H9 (cell line): ENCODE measurements at regions not wholly inside any gene's neighbourhood (a gene's known extent, or its start where the extent isn't known, plus 50 kb on each side); places are given as distances from the start of the nearest gene placed in this dataset.

ENCODE experiments used
- DNase-seq: peaks from one replicate; pipeline ENCODE4 v3.0.0-alpha.2; 2017
- H2AFZ ChIP-seq: one replicate; pipeline ENCODE4 v1.6.1; 2013; ENCODE audit warnings: mild to moderate bottlenecking, low read length, control low read depth, moderate library complexity
- H2AK5ac ChIP-seq: 2 replicates; pipeline ENCODE4 v1.6.1; 2013; ENCODE audit warnings: low read length, control low read depth, mixed read lengths; ENCODE audit not compliant: insufficient read length
- H2BK120ac ChIP-seq: one replicate; pipeline ENCODE4 v1.6.1; 2013; ENCODE audit warnings: low read depth, mild to moderate bottlenecking, low read length, control low read depth, inconsistent platforms; ENCODE audit not compliant: poor library complexity, severe bottlenecking
- H2BK12ac ChIP-seq: 2 replicates; pipeline ENCODE4 v1.6.1; 2013; ENCODE audit warnings: low read length, control low read depth, mixed read lengths, low read depth; ENCODE audit not compliant: insufficient read length
- H2BK15ac ChIP-seq: 2 replicates; pipeline ENCODE4 v1.6.1; 2013; ENCODE audit warnings: low read depth, low read length, control low read depth
- H2BK20ac ChIP-seq: one replicate; pipeline ENCODE4 v1.6.1; 2013; ENCODE audit warnings: low read depth, mild to moderate bottlenecking, low read length, control low read depth, inconsistent platforms; ENCODE audit not compliant: poor library complexity, severe bottlenecking
- H2BK5ac ChIP-seq: 2 replicates; pipeline ENCODE4 v1.6.1; 2013; ENCODE audit warnings: low read length, control low read depth, mixed read lengths; ENCODE audit not compliant: insufficient read length
- H3K14ac ChIP-seq: 2 replicates; pipeline ENCODE4 v1.6.1; 2013; ENCODE audit warnings: low read length, control low read depth; ENCODE audit not compliant: insufficient read depth
- H3K18ac ChIP-seq: 2 replicates; pipeline ENCODE4 v1.6.1; 2013; ENCODE audit warnings: low read depth, mild to moderate bottlenecking, mixed read lengths, low read length, control low read depth; ENCODE audit not compliant: insufficient read length
- H3K23ac ChIP-seq: 2 replicates; pipeline ENCODE4 v1.6.1; 2013; ENCODE audit warnings: low read length, control low read depth, mixed read lengths, low read depth; ENCODE audit not compliant: insufficient read length
- H3K23me2 ChIP-seq: 2 replicates; pipeline ENCODE4 v1.6.1; 2013; ENCODE audit warnings: low read depth, mild to moderate bottlenecking, mixed read lengths, low read length, control low read depth; ENCODE audit not compliant: insufficient read length, poor library complexity, severe bottlenecking
- H3K27ac ChIP-seq: 2 replicates; pipeline ENCODE4 v1.5.1; 2013; ENCODE audit warnings: low read length, control low read depth, mixed read lengths, low read depth; ENCODE audit not compliant: insufficient read length
- H3K27me3 ChIP-seq: 2 replicates; pipeline ENCODE4 v1.6.1; 2013; ENCODE audit warnings: low read length, control low read depth, inconsistent platforms; ENCODE audit not compliant: insufficient read depth
- H3K4ac ChIP-seq: 2 replicates; pipeline ENCODE4 v1.6.1; 2013; ENCODE audit warnings: low read depth, mild to moderate bottlenecking, control low read depth, inconsistent platforms, low read length, moderate library complexity
- H3K4me1 ChIP-seq: 2 replicates; pipeline ENCODE4 v1.6.1; 2013; ENCODE audit warnings: low read length, control low read depth, inconsistent platforms; ENCODE audit not compliant: insufficient read depth
- H3K4me2 ChIP-seq: 2 replicates; pipeline ENCODE4 v1.6.1; 2013; ENCODE audit warnings: low read length, control low read depth, mixed read lengths; ENCODE audit not compliant: insufficient read length, insufficient read depth
- H3K56ac ChIP-seq: 2 replicates; pipeline ENCODE4 v1.6.1; 2013; ENCODE audit warnings: low read depth, mild to moderate bottlenecking, mixed read lengths, low read length, control low read depth; ENCODE audit not compliant: insufficient read length
- H3K79me1 ChIP-seq: 2 replicates; pipeline ENCODE4 v1.6.1; 2013; ENCODE audit warnings: low read depth, mild to moderate bottlenecking, moderate library complexity, low read length, control low read depth, inconsistent platforms; ENCODE audit not compliant: insufficient read depth, poor library complexity, severe bottlenecking
- H3K79me2 ChIP-seq: 2 replicates; pipeline ENCODE4 v1.6.1; 2013; ENCODE audit warnings: low read length, control low read depth, inconsistent platforms; ENCODE audit not compliant: insufficient read depth
- H3K9ac ChIP-seq: 2 replicates; pipeline ENCODE4 v1.6.1; 2013; ENCODE audit warnings: low read length, control low read depth, mixed read lengths; ENCODE audit not compliant: insufficient read length; ENCODE audit errors: extremely low read depth
- H3K9me3 ChIP-seq: one replicate; pipeline ENCODE4 v1.6.1; 2013; ENCODE audit warnings: low read depth, low read length, inconsistent platforms; ENCODE audit not compliant: control insufficient read depth
- H3T11ph ChIP-seq: one replicate; pipeline ENCODE4 v1.6.1; 2013; ENCODE audit warnings: mild to moderate bottlenecking, low read length, control low read depth, inconsistent platforms
- H4K20me1 ChIP-seq: one replicate; pipeline ENCODE4 v1.6.1; 2013; ENCODE audit not compliant: control insufficient read depth, insufficient read length, insufficient read depth
- H4K5ac ChIP-seq: 2 replicates; pipeline ENCODE4 v1.6.1; 2013; ENCODE audit warnings: low read depth, mild to moderate bottlenecking, mixed read lengths, low read length, control low read depth; ENCODE audit not compliant: insufficient read length
- H4K8ac ChIP-seq: replicated peaks from 2 replicates; pipeline ENCODE4 v1.6.1; 2013; ENCODE audit warnings: low read length, control low read depth, mixed read lengths, low read depth; ENCODE audit not compliant: insufficient read length
- H4K91ac ChIP-seq: 2 replicates; pipeline ENCODE4 v1.6.1; 2013; ENCODE audit warnings: low read depth, mild to moderate bottlenecking, moderate library complexity, mixed read lengths, low read length, control low read depth; ENCODE audit not compliant: insufficient read length
- H3K27ac Mint-ChIP-seq, 3 experiments: 2 replicates in 2 of 3; 3 replicates in 1 of 3; pipeline ENCODE4 v1.8.0; 2020 to 2021; ENCODE audit warnings: mixed read lengths in 3 of 3, mild to moderate bottlenecking in 1 of 3, moderate library complexity in 1 of 3
- H3K27me3 Mint-ChIP-seq: 2 replicates; pipeline ENCODE4 v1.8.0; 2021; ENCODE audit warnings: low read depth, mild to moderate bottlenecking, moderate library complexity, mixed read lengths
- H3K36me3 Mint-ChIP-seq, 3 experiments: 2 replicates in 2 of 3; 3 replicates in 1 of 3; pipeline ENCODE4 v1.8.0; 2020 to 2021; ENCODE audit warnings: low read depth in 3 of 3, mixed read lengths in 3 of 3; ENCODE audit not compliant: insufficient read depth in 1 of 3
- H3K4me1 Mint-ChIP-seq, 2 experiments: 2 replicates each; pipeline ENCODE4 v1.8.0; 2020; ENCODE audit warnings: mixed read lengths in 2 of 2
- H3K4me3 Mint-ChIP-seq, 2 experiments: 2 replicates in 1 of 2; 3 replicates in 1 of 2; pipeline ENCODE4 v1.8.0; 2020 to 2021; ENCODE audit warnings: mild to moderate bottlenecking in 2 of 2, mixed read lengths in 2 of 2, moderate library complexity in 1 of 2
- H3K9me3 Mint-ChIP-seq, 2 experiments: 2 replicates in 1 of 2; 3 replicates in 1 of 2; pipeline ENCODE4 v1.8.0; 2020; ENCODE audit warnings: mild to moderate bottlenecking in 2 of 2, mixed read lengths in 2 of 2, moderate library complexity in 1 of 2
- WGBS: extraction: QIAGEN DNeasy Blood & Tissue Kit; methylation state at CpG from one replicate; pipeline ENCODE4 v1.1.7; 2013; ENCODE audit warnings: missing lambda C conversion rate, low lambda C conversion rate, mixed read lengths; ENCODE audit not compliant: insufficient read length; ENCODE audit errors: extremely low coverage; 5-methylcytosine and 5-hydroxymethylcytosine counted together
- TF ChIP-seq, protein P1 (sequence below): fragments of 200-600 bp; sonication (generic); conservative IDR thresholded peaks from 3 replicates; pipeline ENCODE4 v1.8.0; 2021; ENCODE audit warnings: antibody characterized with exemption, mild to moderate bottlenecking

- H3K27me3 Mint-ChIP-seq: no peaks in the 10 kb centered on the region
- TF ChIP-seq, protein P1, sequence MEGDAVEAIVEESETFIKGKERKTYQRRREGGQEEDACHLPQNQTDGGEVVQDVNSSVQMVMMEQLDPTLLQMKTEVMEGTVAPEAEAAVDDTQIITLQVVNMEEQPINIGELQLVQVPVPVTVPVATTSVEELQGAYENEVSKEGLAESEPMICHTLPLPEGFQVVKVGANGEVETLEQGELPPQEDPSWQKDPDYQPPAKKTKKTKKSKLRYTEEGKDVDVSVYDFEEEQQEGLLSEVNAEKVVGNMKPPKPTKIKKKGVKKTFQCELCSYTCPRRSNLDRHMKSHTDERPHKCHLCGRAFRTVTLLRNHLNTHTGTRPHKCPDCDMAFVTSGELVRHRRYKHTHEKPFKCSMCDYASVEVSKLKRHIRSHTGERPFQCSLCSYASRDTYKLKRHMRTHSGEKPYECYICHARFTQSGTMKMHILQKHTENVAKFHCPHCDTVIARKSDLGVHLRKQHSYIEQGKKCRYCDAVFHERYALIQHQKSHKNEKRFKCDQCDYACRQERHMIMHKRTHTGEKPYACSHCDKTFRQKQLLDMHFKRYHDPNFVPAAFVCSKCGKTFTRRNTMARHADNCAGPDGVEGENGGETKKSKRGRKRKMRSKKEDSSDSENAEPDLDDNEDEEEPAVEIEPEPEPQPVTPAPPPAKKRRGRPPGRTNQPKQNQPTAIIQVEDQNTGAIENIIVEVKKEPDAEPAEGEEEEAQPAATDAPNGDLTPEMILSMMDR: no peak
- no peaks in the 10 kb centered on the region for H3K9me3 Mint-ChIP-seq
- no peak overlapping the region for H3K18ac ChIP-seq
- no peak overlapping the region for H4K8ac ChIP-seq
- H4K20me1 ChIP-seq: peaks cover 2% of the 10 kb centered on the region
- no peak overlapping the region for H2BK12ac ChIP-seq
- no peaks in the 10 kb centered on the region for H3K79me2 ChIP-seq
- no peaks in the 10 kb centered on the region for H3K9me3 ChIP-seq
- no peak overlapping the region for H2BK5ac ChIP-seq
- no peak overlapping the region for H2BK15ac ChIP-seq
- peaks cover 2 to 6% of the 10 kb centered on the region in 2 experiments; a peak in 3 of 4 replicates for H3K4me1 Mint-ChIP-seq
- H3K4me2 ChIP-seq: no peak overlapping the region
- no CpG with 5 or more reads among the region's 2 CpGs for WGBS
- H3K56ac ChIP-seq: no peak overlapping the region
- H2BK120ac ChIP-seq: no peak overlapping the region
- H3K23me2 ChIP-seq: no peaks in the 10 kb centered on the region
- H4K91ac ChIP-seq: no peak overlapping the region
- H3K4ac ChIP-seq: no peak overlapping the region
- no peak overlapping the region for H3K9ac ChIP-seq
- no peak overlapping the region for H3K27ac Mint-ChIP-seq
- no peaks in the 10 kb centered on the region for H3K27me3 ChIP-seq
- no peaks in the 10 kb centered on the region for H3K79me1 ChIP-seq
- H3K4me1 ChIP-seq: no peaks in the 10 kb centered on the region
- H3K27ac ChIP-seq: no peak overlapping the region
- H3K4me3 Mint-ChIP-seq: no peak overlapping the region
- no peak overlapping the region for H3K14ac ChIP-seq
- H2BK20ac ChIP-seq: no peak overlapping the region
- H2AK5ac ChIP-seq: no peak overlapping the region
- H4K5ac ChIP-seq: no peak overlapping the region
- no peak for DNase-seq
- H3T11ph ChIP-seq: no peak overlapping the region
- H2AFZ ChIP-seq: no peak overlapping the region
- H3K36me3 Mint-ChIP-seq: no peaks in the 10 kb centered on the region
- no peak overlapping the region for H3K23ac ChIP-seq
These were observed 460.8 kb downstream of the BCAT1 start for GRCh38 chr12:24488091-24488596.
